T-cell (primary cell): ENCODE measurements at regions not wholly inside any gene's neighbourhood (a gene's known extent, or its start where the extent isn't known, plus 50 kb on each side); places are given as distances from the start of the nearest gene placed in this dataset.
"Not testable (repeated sequence)": the region's sequence is repeated elsewhere in the genome, so short reads cannot be mapped to it uniquely, and the experiment has no call there.

Experiments used
- ATAC-seq, 4 experiments: fragments of 200-7000 bp in 3 of 4; fragments of 150-1000 bp in 1 of 4; cut with Tn5 transposase; replicated peaks in 1 of 4; 1 replicate in 3 of 4; 2 replicates in 1 of 4; pipeline ENCODE4 v1.10.0; 2021; ENCODE audit warnings: moderate library complexity in 3 of 4, mild to moderate bottlenecking in 2 of 4, moderate number of reproducible peaks in 1 of 4
- CTCF ChIA-PET, 2 donors: fragments of 300-600 bp; sonication (Branson Sonifier 250); formaldehyde crosslinking; loops; one replicate each; lab custom pipeline; 2022; ENCODE audit warnings: antibody characterized with exemption in 2 of 2; lab: Charles Lee
- POLR2A ChIA-PET, 2 donors: fragments of 300-600 bp; sonication (Branson Sonifier 250); formaldehyde crosslinking; loops; one replicate each; lab custom pipeline; 2022; ENCODE audit warnings: antibody characterized with exemption in 2 of 2; lab: Charles Lee
- DNase-seq, 35 experiments: peaks; one replicate each; pipeline versions ENCODE4 v3.0.0 to v3.0.0-alpha.2; 2013 to 2023
- H3K27ac ChIP-seq: one replicate; pipeline ENCODE4 v1.5.1; 2013; ENCODE audit warnings: low read length
- H3K27me3 ChIP-seq, 2 experiments: replicated peaks in 1 of 2; 1 replicate in 1 of 2; 2 replicates in 1 of 2; pipeline versions ENCODE4 v1.6.1 to v1.7.0; 2013; ENCODE audit warnings: low read length in 1 of 2, mixed read lengths in 1 of 2; ENCODE audit not compliant: control insufficient read depth in 2 of 2, insufficient read depth in 2 of 2; ENCODE audit errors: extremely low read depth in 1 of 2
- H3K36me3 ChIP-seq, 2 donors: 1 replicate in 1 of 2; 2 replicates in 1 of 2; pipeline versions ENCODE4 v1.6.1 to v1.7.0; 2013; ENCODE audit warnings: low read length in 1 of 2; ENCODE audit not compliant: control insufficient read depth in 2 of 2, insufficient read depth in 1 of 2; ENCODE audit errors: extremely low read depth in 1 of 2
- H3K4me1 ChIP-seq, 2 experiments: 1 replicate in 1 of 2; 2 replicates in 1 of 2; pipeline versions ENCODE4 v1.6.1 to v1.7.0; 2013; ENCODE audit warnings: low read length in 2 of 2, mixed read lengths in 1 of 2; ENCODE audit not compliant: insufficient read depth in 2 of 2, control insufficient read depth in 1 of 2; ENCODE audit errors: extremely low read depth in 1 of 2
- H3K4me3 ChIP-seq, 2 donors: 1 replicate in 1 of 2; 2 replicates in 1 of 2; pipeline versions ENCODE4 v1.5.1 to v1.7.0; 2013; ENCODE audit warnings: mild to moderate bottlenecking in 2 of 2, low read length in 1 of 2, moderate library complexity in 1 of 2; ENCODE audit not compliant: control insufficient read depth in 1 of 2; ENCODE audit errors: extremely low read depth in 1 of 2
- H3K9me3 ChIP-seq: 2 replicates; pipeline ENCODE4 v1.7.0; 2013
- H3K27ac Mint-ChIP-seq, 2 donors: one replicate each; pipeline ENCODE4 v1.8.0; 2020 to 2021; ENCODE audit warnings: mild to moderate bottlenecking in 2 of 2, mixed read lengths in 2 of 2
- H3K27me3 Mint-ChIP-seq, 2 donors: one replicate each; pipeline ENCODE4 v1.8.0; 2021 to 2022; ENCODE audit warnings: mixed read lengths in 2 of 2
- H3K36me3 Mint-ChIP-seq: one replicate; pipeline ENCODE4 v1.8.0; 2021; ENCODE audit warnings: mixed read lengths
- H3K4me1 Mint-ChIP-seq, 3 donors: one replicate each; pipeline ENCODE4 v1.8.0; 2020 to 2022; ENCODE audit warnings: mixed read lengths in 3 of 3, mild to moderate bottlenecking in 1 of 3
- H3K4me3 Mint-ChIP-seq, 3 donors: one replicate each; pipeline ENCODE4 v1.8.0; 2020 to 2022; ENCODE audit warnings: mild to moderate bottlenecking in 3 of 3, mixed read lengths in 3 of 3, moderate library complexity in 3 of 3
- H3K9me3 Mint-ChIP-seq, 3 donors: one replicate each; pipeline ENCODE4 v1.8.0; 2020 to 2022; ENCODE audit warnings: mixed read lengths in 3 of 3
- WGBS: methylation state at CpG from one replicate; pipeline ENCODE4 v1.1.5; 2013; ENCODE audit warnings: missing lambda C conversion rate; ENCODE audit not compliant: insufficient coverage; 5-methylcytosine and 5-hydroxymethylcytosine counted together

GRCh38 chr5:2832394-2832793 lies 80.9 kb upstream of the IRX2 start:
- no peak overlapping the region for H3K4me3 ChIP-seq
- ChIA-PET CTCF (no interaction called here), POLR2A (no interaction called here)
- no peak for DNase-seq
- no peak for ATAC-seq
- no peaks in the 10 kb centered on the region for H3K4me1 ChIP-seq
- Mint-ChIP-seq H3K27ac (no peak overlapping the region), H3K4me1 (no peaks in the 10 kb centered on the region), H3K36me3 (no peaks in the 10 kb centered on the region), H3K4me3 (no peak overlapping the region), H3K27me3 (no peaks in the 10 kb centered on the region), H3K9me3 (peaks cover 0 to 6% (median 0%) of the 10 kb centered on the region in 3 donors)
- no peaks in the 10 kb centered on the region for H3K27me3 ChIP-seq
- H3K9me3 ChIP-seq, result no peaks in the 10 kb centered on the region
- WGBS, result 67% methylated on average over 1 of the region's 4 CpGs
- H3K36me3 ChIP-seq, result no peaks in the 10 kb centered on the region
- no peak overlapping the region for H3K27ac ChIP-seq

GRCh38 chr5:2829239-2829638 lies 77.8 kb upstream of the IRX2 start:
- Mint-ChIP-seq H3K9me3 (peaks cover 4 to 25% (median 4%) of the 10 kb centered on the region in 3 donors), H3K27ac (no peak overlapping the region), H3K4me1 (no peaks in the 10 kb centered on the region), H3K4me3 (no peak overlapping the region), H3K36me3 (no peaks in the 10 kb centered on the region), H3K27me3 (no peaks in the 10 kb centered on the region)
- POLR2A ChIA-PET, result no interaction called here
- ATAC-seq (no peak), DNase-seq (no peak)
- CTCF ChIA-PET, result no interaction called here
- H3K27ac ChIP-seq, result no peak overlapping the region
- no CpG with 5 or more reads among the region's 4 CpGs for WGBS
- H3K36me3 ChIP-seq, result no peaks in the 10 kb centered on the region
- H3K4me1 ChIP-seq, result no peaks in the 10 kb centered on the region
- no peak overlapping the region for H3K4me3 ChIP-seq
- H3K9me3 ChIP-seq, result no peaks in the 10 kb centered on the region
- no peaks in the 10 kb centered on the region for H3K27me3 ChIP-seq

GRCh38 chr5:2818936-2819335 lies 67.5 kb upstream of the IRX2 start:
- Mint-ChIP-seq H3K4me1 (no peaks in the 10 kb centered on the region), H3K27me3 (peaks cover 0 to 2% of the 10 kb centered on the region in 2 donors), H3K9me3 (peaks cover 0 to 4% (median 3%) of the 10 kb centered on the region in 3 donors), H3K4me3 (no peak overlapping the region), H3K36me3 (no peaks in the 10 kb centered on the region), H3K27ac (no peak overlapping the region)
- Histone ChIP-seq H3K4me1 (no peaks in the 10 kb centered on the region), H3K9me3 (no peaks in the 10 kb centered on the region), H3K4me3 (no peak overlapping the region), H3K36me3 (no peaks in the 10 kb centered on the region), H3K27me3 (peaks cover 0 to 3% of the 10 kb centered on the region in 2 experiments), H3K27ac (no peak overlapping the region)
- 57% methylated on average over 7 of the region's 7 CpGs for WGBS
- no peak for ATAC-seq
- DNase-seq, result no peak
- CTCF ChIA-PET, result no interaction called here
- POLR2A ChIA-PET, result no interaction called here

- Mint-ChIP-seq H3K27me3 (peaks cover 0 to 4% of the 10 kb centered on the region in 2 donors), H3K4me3 (no peak overlapping the region), H3K27ac (no peak overlapping the region), H3K36me3 (no peaks in the 10 kb centered on the region), H3K9me3 (peaks cover 0 to 4% (median 0%) of the 10 kb centered on the region in 3 donors), H3K4me1 (no peaks in the 10 kb centered on the region)
- no peak overlapping the region for H3K27ac ChIP-seq
- peaks cover 0 to 7% of the 10 kb centered on the region in 2 experiments for H3K27me3 ChIP-seq
- H3K4me3 ChIP-seq, result no peak overlapping the region
- ATAC-seq, result no peak
- POLR2A ChIA-PET, result no interaction called here
- CTCF ChIA-PET, result no interaction called here
- H3K9me3 ChIP-seq, result no peaks in the 10 kb centered on the region
- no peak for DNase-seq
- no peaks in the 10 kb centered on the region for H3K4me1 ChIP-seq
- WGBS, result 68% methylated on average over 2 of the region's 5 CpGs
- H3K36me3 ChIP-seq, result no peaks in the 10 kb centered on the region
These were observed 65.6 kb upstream of the IRX2 start for GRCh38 chr5:2817031-2817603.

- H3K27ac Mint-ChIP-seq, result no peak overlapping the region
- no peak for ATAC-seq
- Histone ChIP-seq H3K27ac (no peak overlapping the region), H3K9me3 (no peaks in the 10 kb centered on the region), H3K4me1 (no peaks in the 10 kb centered on the region), H3K36me3 (no peaks in the 10 kb centered on the region), H3K4me3 (no peak overlapping the region), H3K27me3 (peaks cover 0 to 7% of the 10 kb centered on the region in 2 experiments)
- no peak for DNase-seq
- H3K36me3 Mint-ChIP-seq, result no peaks in the 10 kb centered on the region
- H3K9me3 Mint-ChIP-seq, result peaks cover 0 to 4% (median 0%) of the 10 kb centered on the region in 3 donors
- peaks cover 0 to 4% of the 10 kb centered on the region in 2 donors for H3K27me3 Mint-ChIP-seq
- 54% methylated on average over 6 of the region's 9 CpGs for WGBS
- ChIA-PET POLR2A (no interaction called here), CTCF (no interaction called here)
- H3K4me3 Mint-ChIP-seq, result no peak overlapping the region
- no peaks in the 10 kb centered on the region for H3K4me1 Mint-ChIP-seq
These were observed 62.2 kb upstream of the IRX2 start for GRCh38 chr5:2813678-2814077.

- Histone ChIP-seq H3K9me3 (no peaks in the 10 kb centered on the region), H3K4me3 (no peak overlapping the region), H3K27ac (no peak overlapping the region), H3K27me3 (peaks cover 0 to 11% of the 10 kb centered on the region in 2 experiments), H3K36me3 (no peaks in the 10 kb centered on the region), H3K4me1 (no peaks in the 10 kb centered on the region)
- ChIA-PET CTCF (no interaction called here), POLR2A (no interaction called here)
- Mint-ChIP-seq H3K27ac (no peak overlapping the region), H3K4me3 (no peak overlapping the region), H3K4me1 (no peaks in the 10 kb centered on the region), H3K27me3 (peaks cover 0 to 4% of the 10 kb centered on the region in 2 donors), H3K36me3 (no peaks in the 10 kb centered on the region), H3K9me3 (peaks cover 0 to 12% (median 0%) of the 10 kb centered on the region in 3 donors)
- DNase-seq (no peak), ATAC-seq (no peak)
- no CpG with 5 or more reads among the region's 3 CpGs for WGBS
These were observed 59.2 kb upstream of the IRX2 start for GRCh38 chr5:2810644-2811043.

GRCh38 chr5:2807244-2807643 lies 55.8 kb upstream of the IRX2 start:
- H3K9me3 Mint-ChIP-seq, result peaks cover 0 to 12% (median 0%) of the 10 kb centered on the region in 3 donors
- CTCF ChIA-PET, H3K27ac ChIP-seq, H3K4me3 ChIP-seq, H3K27me3 Mint-ChIP-seq, ATAC-seq, H3K4me3 Mint-ChIP-seq, H3K36me3 Mint-ChIP-seq, H3K27ac Mint-ChIP-seq, H3K27me3 ChIP-seq, H3K9me3 ChIP-seq, H3K36me3 ChIP-seq, DNase-seq, H3K4me1 Mint-ChIP-seq, POLR2A ChIA-PET, H3K4me1 ChIP-seq: not testable (repeated sequence)
- WGBS, result no CpG with 5 or more reads among the region's 5 CpGs
